Suprapubic skin (tissue), 4 donors: ENCODE measurements at regions not wholly inside any gene's neighbourhood (a gene's known extent, or its start where the extent isn't known, plus 50 kb on each side); places are given as distances from the start of the nearest gene placed in this dataset.

ENCODE experiments used
- CTCF ChIP-seq, 2 donors: fragments of 200-600 bp in 1 of 2; fragments of 450-650 bp in 1 of 2; sonication (generic) in 1 of 2; IDR thresholded peaks; one replicate each; pipeline ENCODE4 v1.5.1; 2016 to 2019; ENCODE audit warnings: antibody characterized with exemption in 2 of 2, mild to moderate bottlenecking in 1 of 2, moderate library complexity in 1 of 2
- EP300 ChIP-seq: sonication (generic); formaldehyde crosslinking; IDR thresholded peaks from one replicate; pipeline ENCODE4 v1.6.1; 2017; ENCODE audit warnings: antibody characterized with exemption
- POLR2A ChIP-seq, 2 donors: fragments of 450-650 bp; IDR thresholded peaks; one replicate each; pipeline ENCODE4 v1.6.1; 2017; ENCODE audit warnings: antibody characterized with exemption in 2 of 2, mild to moderate bottlenecking in 2 of 2, moderate library complexity in 2 of 2
- POLR2AphosphoS5 ChIP-seq, 3 donors: sonication (generic); formaldehyde crosslinking; IDR thresholded peaks; one replicate each; pipeline ENCODE4 v1.6.1; 2017; ENCODE audit warnings: antibody characterized with exemption in 3 of 3

- no peak for TF ChIP-seq EP300
- no peak for TF ChIP-seq POLR2A (IDR thresholded peaks at IDR 0.05)
- no peak for TF ChIP-seq POLR2AphosphoS5 (IDR thresholded peaks at IDR 0.05)
- TF ChIP-seq CTCF (IDR thresholded peaks at IDR 0.05) = no peak
Observed at GRCh38 chr1:164914208-164914607, 355.2 kb downstream of the PBX1 start.
